Hematopoietic multipotent progenitor cell treated with erythropoietin and hydrocortisone succinate and interleukin-3 and kit ligand, for 6 days (in vitro differentiated cells): ENCODE measurements at regions not wholly inside any gene's neighbourhood (a gene's known extent, or its start where the extent isn't known, plus 50 kb on each side); places are given as distances from the start of the nearest gene placed in this dataset.

Experiments used
- DNase-seq: peaks from one replicate; pipeline ENCODE4 v3.0.0-alpha.2; 2015

DNA sequence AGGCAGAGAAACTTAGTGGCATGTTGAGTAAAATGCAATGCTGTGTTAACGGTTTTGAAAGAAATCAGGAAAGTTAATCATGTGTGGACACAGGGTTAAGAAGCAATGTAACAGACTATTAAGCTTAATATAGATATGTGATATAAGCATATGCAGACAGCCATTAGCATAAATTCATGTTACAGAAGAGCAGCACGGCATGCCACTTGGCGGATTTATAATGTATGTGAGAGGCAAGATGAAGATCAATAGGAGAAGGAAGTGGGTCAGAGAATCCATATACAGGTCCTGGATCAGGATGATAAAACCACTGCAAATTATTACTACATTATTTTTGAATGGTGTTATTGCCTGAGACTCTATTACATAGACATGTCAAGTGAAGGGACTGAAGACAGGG is 694.3 kb downstream of the MCTP2 start:
- no peak for DNase-seq

DNA sequence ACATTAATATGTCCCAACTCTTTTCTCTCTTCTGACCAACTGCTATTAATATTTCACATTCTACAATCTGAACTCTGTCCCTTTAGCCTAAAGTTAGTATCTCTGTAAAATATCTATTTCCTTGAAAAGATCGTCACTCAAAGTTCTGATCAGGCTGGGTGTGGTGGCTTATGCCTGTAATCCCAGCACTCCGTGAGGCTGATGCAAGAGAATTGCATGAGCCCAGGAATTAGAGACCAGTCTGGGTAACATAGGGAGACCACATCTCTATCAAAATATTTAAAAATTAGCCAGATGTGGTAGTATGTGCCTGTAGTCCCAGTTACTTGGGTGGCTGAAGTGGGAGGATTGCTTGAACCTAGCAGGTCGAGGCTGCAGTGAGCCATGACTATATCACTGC is 695.6 kb downstream of the MCTP2 start:
- no peak for DNase-seq

DNA sequence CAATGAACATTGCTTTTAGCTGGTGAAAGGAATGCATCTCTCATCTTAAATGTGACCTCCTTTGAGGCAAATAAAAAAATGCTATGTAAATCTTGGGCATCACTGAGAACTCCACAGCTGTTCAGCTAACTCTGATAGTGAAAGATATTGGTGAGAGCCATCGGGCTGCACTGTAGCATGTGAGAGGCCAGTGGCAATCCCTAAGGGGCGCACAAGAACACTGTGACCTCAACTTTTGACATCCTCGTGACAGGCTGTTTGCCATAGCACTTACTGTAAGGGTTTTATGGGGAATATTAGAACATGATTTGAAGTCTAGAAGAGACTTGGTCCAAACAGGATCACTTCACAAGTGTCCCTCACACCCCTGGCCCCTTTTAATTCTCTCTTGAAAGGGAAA is 697.9 kb downstream of the MCTP2 start:
- DNase-seq: no peak

DNA sequence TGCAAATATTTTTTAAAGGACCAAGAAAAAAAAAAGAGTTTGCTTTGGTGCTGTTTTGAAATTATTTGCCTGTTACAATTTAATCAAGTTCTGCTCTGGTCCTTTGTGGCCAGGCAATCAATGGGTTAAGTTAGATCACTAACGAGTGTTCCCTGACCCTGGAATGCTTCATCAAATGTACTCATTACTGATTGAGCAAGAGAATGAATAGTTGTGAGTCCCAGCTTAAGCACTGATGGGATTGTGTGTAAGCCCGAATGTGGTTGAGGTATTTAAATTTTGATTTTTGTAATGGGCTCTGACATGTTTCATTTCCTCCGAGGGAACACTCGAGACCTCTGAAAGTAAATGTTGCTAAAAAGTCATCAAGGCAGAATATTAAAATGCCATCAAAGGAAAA is 699.1 kb downstream of the MCTP2 start:
- DNase-seq: no peak

DNA sequence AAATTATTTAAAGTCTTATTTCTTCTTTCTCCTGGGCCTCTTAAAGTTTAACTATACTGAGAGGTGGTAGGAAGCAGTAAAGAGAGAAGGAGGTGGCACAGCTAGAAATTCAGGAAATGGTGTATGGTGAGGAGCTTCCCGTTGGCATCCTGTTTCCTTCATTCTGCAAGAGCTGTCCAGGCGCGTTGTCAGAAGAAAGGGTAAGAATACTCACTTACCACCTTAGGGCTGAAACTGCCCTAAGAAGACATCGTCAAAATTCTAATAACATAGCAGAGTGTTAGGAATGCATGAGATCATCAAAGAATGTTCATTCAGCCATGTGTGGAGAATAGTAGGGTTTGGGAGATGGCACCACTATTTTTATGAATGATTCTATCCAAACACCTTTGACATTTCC is 699.6 kb downstream of the MCTP2 start:
- no peak for DNase-seq

DNA sequence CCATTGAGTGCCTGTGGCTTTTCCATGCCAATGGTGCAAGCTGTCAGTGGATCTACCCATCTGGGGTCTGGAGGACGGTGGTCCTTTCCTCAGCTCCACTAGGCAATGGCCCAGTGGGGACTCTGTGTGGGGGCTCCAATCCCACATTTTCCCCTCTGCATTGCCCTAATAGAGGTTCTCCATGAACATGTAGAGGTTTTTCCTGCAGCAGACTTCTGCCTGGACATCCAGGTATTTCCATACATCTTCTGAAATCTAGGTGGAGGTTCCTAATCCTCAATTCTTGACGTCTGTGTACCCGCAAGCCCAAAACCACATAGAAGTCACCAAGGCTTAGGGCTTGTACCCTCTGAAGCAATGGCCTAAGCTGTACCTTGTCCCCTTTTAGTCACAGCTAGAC is 703.1 kb downstream of the MCTP2 start:
- DNase-seq: no peak

DNA sequence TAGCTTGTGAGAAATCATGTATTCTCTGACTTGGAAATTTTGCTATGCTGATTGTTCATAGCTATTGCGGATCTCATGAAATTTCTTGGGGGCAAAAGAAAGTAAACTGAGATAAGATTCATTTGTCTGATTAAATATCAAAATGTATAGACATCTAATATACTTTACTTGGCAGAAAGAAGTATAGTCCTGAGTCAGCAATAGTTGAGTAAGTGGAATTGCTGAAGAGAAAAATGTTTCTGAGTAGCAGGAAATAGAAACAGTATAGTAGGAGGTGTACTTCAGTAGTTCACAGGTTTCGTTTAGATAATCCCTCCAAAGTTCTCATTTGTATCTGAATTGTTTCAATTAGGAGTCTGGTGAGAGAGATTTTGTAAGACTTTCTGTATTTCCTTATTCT is 705.9 kb downstream of the MCTP2 start:
- no peak for DNase-seq

DNA sequence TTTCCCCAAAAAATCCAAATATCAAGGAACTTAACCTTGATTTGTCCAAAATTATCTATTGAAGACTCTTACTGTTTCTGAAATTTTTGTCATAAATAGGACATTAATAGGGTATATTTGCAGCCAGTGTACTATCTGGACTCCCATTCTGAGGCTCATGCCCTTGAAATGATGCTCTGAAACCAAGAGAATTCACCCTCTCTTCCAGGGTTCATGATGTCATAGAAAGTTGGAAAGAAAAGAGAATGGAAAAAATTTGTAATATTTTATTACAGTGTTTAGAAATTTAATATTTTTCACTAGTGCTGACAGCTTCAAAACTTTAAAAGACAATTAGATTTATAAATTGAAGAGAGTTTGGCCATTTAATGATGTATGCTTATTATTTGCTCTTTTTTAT is 712.5 kb downstream of the MCTP2 start:
- DNase-seq: no peak

DNA sequence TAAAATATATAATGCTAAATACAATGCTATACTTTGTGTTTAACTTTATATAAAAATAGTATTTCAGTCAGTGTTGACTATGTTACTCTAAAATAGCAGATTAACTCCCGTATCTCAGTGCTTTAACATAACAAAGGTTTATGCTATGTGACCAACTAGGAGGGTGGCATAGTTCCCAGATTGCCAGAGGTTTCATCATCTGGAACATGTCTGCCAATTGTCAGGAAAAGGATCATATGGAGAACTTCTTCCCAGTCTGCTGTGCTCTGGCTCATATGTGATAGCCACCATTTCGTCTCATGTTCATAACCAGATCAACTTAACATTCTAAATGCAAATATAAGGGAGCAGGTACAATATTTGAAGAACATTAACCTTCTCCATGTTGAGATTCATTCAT is 720.2 kb downstream of the MCTP2 start:
- no peak for DNase-seq

DNA sequence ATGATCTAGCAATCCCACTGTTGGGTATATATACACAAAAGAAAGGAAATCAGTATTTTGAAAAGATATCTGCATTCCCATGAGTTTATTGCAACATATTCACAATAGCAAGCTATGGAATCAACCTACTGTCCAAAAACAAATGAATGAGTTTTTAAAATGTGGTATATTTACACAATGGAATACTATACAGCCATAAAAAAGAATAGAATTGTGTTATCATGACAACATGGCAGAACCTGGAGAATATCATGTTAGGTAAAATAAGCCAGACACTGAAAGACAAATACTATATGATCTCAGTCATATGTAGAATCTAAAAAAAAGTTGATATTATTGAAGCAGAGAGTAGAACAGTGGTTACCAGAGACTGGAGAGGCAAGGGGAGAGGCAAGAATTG is 732.6 kb downstream of the MCTP2 start:
- DNase-seq: no peak

DNA sequence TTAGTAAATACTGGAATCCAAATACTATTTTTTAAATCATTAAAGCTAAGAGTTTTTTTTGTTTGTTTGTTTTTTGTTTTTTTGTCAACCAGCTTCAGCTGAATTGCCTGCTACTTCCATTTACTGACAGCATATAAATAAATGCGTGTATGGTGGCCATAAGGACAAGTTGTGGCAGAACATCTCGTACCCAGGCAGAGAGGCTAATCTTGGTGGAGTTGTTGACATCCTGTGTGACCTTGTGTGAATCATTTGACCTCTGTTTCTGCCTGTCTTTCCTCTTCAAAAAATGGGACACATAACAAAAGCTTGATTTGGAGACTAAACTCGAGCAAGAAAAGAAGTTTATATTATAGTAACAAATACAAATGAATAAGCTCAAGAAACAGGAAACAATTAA is 734.2 kb downstream of the MCTP2 start:
- no peak for DNase-seq

DNA sequence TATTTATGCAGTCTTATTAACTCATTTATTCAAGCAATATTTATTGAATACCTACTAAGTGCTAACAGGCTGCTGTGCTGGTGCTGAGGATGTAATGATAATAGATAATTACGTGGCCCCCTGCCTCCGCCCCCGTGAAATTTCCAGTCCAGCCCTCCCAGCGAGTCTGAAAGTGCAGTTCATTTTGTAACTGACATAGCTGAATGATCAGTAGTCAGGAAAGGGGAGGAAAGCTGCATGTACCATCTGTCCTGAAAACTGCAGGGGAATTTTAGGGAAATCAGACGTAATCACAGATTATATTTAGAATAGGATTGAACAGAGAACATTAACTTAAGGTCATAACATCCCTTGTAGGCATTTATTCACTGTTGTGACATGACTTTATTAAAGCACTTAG is 736.8 kb downstream of the MCTP2 start:
- DNase-seq: no peak

DNA sequence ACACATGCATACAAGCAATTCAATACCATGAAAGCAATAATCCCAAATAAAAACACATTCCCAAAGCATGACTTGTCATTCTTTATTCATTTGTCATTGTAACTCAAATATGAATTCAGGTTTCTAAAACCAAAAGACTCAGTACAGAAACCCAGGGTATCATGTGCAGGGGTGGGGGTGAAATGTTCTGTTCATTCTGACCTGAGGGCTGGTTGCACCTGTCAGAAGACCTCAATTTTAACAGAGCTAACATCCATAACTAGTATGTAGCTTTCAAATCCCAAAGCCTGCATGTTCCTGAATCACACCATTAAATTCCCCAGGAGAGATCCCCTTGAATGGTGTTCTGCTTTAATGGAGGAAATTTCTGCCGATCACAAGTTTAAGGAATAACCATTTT is 738.7 kb downstream of the MCTP2 start:
- DNase-seq: no peak

DNA sequence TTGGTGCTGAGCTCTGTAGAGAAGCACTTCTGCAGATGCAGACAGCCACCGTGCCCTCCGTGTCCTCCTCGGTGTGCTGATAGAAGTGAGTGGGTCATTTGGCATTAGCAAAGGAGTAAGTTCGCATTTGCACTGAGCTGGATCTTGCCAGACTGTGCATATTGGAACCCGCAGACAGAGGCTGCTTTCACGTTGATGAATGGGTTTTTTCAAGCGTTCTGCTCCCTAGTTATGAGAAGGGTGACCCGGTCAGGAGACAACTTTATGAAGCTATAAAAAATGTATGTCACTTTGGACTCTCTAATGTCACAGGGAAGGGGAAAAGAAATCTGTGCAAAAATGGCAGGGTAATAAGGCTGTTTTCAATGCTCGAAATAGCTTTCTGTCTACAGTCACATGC is 739.4 kb downstream of the MCTP2 start:
- no peak for DNase-seq

DNA sequence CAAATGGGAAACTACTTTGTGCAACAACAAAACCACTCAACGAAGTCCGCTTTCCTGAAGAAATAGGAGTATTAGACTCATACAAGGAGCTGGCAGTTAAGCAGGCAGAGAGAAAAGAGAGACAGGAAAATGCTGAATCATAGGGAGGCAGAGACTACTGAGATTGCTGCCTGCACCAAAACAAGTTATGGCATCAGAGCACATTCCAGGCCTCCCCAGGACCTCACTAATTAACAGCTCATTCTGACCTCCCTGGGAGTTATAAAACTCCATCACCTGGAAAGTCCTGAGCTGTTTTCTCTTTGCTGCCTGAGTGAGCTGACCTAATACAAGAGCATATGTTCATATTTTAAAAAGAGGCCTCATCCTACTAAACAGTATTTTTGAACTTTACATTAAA is 741.0 kb downstream of the MCTP2 start:
- DNase-seq: no peak

DNA sequence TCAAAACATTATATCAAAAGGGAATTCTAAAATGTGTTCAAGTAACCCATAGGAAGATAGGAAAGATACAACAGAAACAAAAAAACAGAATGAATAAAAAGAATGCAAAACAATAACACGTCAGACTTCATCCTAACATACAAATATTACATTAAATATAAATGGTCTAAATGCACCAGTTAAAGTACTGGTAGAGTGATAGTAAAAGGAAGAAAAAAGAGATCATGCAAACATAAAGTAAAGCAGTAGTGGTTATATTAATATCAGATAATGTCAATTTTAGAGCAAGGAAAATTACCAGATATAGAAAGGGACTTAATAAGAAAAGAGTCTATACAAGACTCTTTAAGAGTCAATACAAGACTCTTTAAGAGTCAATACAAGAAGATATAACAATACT is 755.7 kb downstream of the MCTP2 start:
- no peak for DNase-seq

DNA sequence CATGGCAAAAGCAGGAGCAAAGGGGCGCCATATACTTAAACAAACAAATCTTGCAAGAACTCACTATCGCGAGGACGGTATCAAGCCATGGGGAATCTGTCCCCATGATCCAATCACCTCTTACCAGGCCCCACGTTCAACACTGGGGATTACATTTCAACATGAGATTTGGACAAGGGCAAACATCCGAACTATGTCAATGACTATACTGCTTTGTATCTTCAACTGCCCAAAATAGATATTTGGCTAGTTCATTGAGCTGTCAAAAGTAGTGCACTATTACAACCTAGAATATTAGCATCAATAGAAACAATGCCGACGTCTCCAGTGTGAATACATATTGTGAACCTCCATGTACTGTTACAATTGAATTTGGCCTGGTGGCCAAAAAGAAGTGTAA is 760.4 kb downstream of the MCTP2 start:
- DNase-seq: no peak

DNA sequence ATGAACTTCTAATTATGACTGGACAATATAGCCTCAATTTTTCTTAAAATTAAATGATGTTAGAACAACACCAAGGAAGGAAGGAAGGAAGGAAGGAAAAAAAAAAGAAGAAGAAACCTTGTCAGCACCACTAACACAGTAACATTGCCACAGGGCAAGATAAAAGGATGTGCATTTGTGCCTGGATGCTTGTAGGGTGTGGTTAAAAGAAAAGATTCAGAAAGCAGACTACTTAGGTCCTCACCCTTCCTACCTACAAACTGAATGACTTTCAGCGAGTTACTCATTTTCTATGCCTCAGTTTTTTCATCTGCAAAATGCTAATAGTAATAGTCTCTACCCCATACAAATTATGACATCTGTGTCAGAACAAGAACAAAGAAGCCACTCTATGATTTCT is 778.3 kb downstream of the MCTP2 start:
- no peak for DNase-seq

DNA sequence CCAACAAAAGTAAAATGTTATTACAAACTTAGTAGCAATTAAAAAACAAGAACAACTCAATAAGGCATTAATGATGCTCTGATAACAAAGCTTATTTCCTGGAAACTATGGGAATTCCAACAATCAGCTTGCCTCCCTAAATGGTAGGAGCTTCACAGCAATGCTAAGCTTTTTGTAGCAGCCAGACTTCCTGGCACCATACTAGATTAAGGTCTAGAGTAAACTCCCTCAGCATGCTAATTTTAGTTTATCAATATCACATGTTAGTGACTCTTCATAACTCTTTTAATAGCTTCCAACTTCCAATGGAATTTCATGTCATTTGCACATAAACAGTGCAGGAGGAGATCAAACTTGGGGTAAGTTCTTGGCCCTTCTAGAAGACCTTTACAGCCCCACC is 782.0 kb downstream of the MCTP2 start:
- DNase-seq: no peak

DNA sequence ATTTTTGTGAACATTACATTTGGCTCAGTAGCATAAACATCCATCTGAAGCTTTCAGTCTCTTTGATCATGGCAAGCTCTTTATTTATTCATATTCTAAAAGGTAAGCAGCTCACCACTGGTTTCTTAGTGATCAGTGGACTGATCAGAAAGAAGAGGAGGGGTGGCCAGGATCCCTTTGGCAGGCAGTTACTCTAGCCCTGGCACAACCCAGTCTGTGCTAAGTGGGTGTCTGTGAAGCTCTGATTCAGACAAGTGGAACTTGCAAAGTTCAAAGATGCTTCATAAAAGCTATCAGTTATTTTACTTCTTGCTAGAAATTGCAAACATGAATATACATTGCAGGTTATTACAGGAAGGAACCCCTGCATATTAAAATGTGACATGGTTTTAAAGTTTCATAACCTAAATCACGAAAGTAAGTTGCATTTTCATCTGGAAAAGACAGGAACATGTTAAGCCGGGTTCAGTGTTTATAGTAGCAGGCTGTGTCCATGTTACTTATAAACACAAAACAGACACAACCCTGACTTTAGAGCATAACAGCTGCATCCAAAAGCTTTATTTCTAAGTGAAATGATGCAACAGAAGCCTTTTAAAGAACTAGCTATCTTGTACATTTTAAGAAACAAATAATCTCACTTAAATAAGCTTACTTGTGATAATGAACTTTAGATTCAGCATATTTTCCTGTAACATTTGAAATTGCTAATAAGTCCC is 785.3 kb downstream of the MCTP2 start:
- DNase-seq: no peak

DNA sequence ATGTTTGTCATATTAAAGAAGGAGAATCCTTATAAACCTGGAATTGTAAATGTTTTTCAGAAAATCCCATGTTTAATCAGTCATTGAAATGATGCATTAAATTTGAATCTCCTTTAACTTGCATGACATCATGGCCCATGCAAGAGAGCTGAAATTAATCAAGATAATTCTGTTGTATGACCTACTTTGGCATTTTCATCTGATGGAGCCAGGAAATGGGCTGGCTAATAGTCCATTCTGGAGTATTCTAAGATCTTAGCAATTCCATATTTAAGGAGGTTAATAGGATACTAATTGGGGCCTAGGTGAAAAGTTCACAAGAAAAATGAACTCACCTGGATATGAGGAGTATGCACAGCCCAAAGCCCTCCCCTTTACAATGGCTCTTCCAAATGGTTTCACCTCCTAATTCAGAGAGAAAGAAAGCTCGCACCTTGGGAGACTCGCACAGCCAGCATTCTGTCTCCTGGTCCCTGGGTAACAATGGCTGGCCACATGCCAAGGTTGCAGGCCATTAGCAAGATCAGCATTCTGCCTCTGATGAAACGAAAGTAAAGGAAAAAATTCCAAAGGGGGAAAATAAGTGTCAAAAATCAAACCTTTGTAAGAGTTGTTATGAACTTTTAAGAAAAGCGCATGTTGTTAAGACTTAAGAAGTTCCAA is 786.4 kb downstream of the MCTP2 start:
- no peak for DNase-seq

DNA sequence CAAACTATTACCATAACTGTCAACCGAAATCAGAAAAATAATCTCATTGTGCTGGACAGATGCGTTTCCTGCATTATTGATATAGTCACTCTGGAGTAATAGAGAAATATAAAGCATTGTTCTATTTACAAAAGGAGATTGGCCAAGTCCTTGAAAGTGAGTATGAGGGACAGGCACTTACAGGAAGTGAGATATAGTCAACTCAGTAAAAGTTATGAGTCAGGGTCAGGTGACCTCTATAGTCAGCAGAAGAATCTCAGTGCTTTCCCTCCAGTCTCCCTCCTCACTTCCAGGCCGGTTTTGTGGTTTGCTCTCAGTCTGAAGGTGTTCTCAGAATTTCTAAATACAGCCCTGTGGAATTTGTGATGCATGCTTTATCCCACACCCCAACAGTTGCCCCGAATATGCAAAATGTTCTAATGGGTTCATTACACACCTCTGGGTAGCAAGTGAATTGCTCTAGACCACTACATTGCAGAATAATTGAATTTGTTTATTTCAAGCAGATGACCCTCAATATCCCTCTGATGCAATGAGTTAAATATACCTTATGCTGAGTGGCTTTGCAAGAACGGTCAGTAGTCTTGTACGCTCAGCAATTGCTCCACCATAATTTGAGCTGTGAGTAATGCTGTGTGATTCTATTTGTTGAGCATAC is 787.7 kb downstream of the MCTP2 start:
- no peak for DNase-seq

DNA sequence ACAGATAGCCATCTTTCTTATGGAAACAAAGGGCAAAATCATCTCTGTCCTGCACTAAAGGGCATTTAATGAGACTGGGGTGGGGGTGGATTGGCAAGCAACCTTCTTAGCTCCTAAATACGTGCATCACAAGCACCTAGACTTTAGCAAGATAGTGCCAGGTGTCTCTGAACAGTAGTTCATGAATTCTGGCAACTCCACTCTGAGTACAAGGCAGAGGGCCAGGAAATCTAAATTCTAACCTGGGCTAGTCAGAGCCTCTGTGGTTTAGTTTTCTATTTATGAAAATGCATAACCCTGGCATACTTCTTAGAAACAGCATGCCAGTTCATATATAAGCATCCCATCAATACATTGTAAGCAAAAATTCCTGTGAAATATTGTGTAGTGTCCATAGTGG is 788.5 kb downstream of the MCTP2 start:
- DNase-seq: no peak

DNA sequence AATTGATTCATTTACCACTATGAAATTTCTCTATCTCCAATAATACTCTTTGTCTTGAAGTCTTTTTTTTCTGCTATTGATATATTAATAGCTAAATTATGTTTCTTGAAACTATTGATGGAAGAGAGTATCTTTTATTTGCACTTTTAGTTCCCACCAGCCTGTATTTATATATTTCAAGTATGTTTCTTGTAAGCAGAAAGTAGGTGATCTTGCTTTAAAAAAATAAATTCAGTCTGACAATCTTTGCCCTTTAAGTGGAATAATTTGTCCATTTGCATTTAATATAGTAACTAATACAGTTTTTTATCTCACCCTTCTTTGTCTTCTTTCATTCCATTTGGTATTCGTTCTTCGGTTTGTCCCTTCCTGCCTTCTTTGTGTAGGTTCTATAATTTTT is 790.5 kb downstream of the MCTP2 start:
- DNase-seq: no peak

DNA sequence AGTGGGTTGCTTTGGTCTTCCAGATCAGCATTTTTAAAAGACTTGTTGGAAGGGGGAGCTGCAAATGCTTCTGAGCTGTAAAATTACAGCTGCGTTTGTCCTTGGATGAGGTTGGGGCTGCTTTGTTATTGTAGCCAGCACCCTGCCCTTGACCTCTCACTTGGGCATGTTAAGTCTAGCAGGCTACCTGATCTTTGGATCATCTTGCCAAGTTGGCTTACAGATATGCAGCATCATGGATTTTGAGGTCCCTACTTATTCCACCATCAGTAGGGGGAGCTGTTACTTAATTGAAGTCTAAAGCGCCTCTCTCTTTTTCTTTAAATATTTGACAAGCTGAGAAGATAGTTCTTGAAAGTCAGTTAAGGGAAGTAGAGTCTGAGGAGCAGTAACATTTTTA is 793.0 kb downstream of the MCTP2 start:
- DNase-seq: peak; percentile 53
